WTC11 (cell line): ENCODE measurements at regions not wholly inside any gene's neighbourhood (a gene's known extent, or its start where the extent isn't known, plus 50 kb on each side); places are given as distances from the start of the nearest gene placed in this dataset.

Experiments
- ARID4B ChIP-seq: sonication (generic); formaldehyde crosslinking; IDR thresholded peaks from 2 replicates; pipeline ENCODE4 v1.8.0; 2023; ENCODE audit warnings: missing genetic modification reagents, mild to moderate bottlenecking, borderline replicate concordance
- ATF3 ChIP-seq: sonication (generic); formaldehyde crosslinking; conservative IDR thresholded peaks from 2 replicates; pipeline ENCODE4 v1.8.1; 2022; ENCODE audit warnings: mild to moderate bottlenecking, missing genetic modification reagents
- ATF6 ChIP-seq: sonication (generic); formaldehyde crosslinking; IDR thresholded peaks from 2 replicates; pipeline ENCODE4 v1.8.1; 2023; ENCODE audit warnings: mild to moderate bottlenecking, missing genetic modification reagents
- CTCF ChIP-seq: fragments of 200-600 bp; IDR thresholded peaks from 2 replicates; pipeline ENCODE4 v1.8.0; 2022; ENCODE audit warnings: antibody characterized with exemption
- GABPB1 ChIP-seq: sonication (generic); formaldehyde crosslinking; IDR thresholded peaks from 2 replicates; pipeline ENCODE4 v1.8.1; 2023; ENCODE audit warnings: mild to moderate bottlenecking, missing genetic modification reagents
- GRHL2 ChIP-seq: fragments of 250-450 bp; sonication (Bioruptor Pico); IDR thresholded peaks from 2 replicates; pipeline ENCODE4 v1.8.0; 2022; ENCODE audit warnings: mild to moderate bottlenecking, moderate library complexity; ENCODE audit not compliant: insufficient replicate concordance, severe bottlenecking
- HMGXB4 ChIP-seq: sonication (generic); formaldehyde crosslinking; IDR thresholded peaks from 2 replicates; pipeline ENCODE4 v1.8.1; 2023; ENCODE audit warnings: mild to moderate bottlenecking, moderate library complexity, missing genetic modification reagents
- NFYB ChIP-seq: sonication (generic); formaldehyde crosslinking; conservative IDR thresholded peaks from 2 replicates; pipeline ENCODE4 v1.8.0; 2022; ENCODE audit warnings: low read depth, missing genetic modification reagents
- TEAD4 ChIP-seq: sonication (generic); formaldehyde crosslinking; IDR thresholded peaks from 2 replicates; pipeline ENCODE4 v1.8.0; 2022; ENCODE audit warnings: mild to moderate bottlenecking, missing genetic modification reagents
- ZBTB43 ChIP-seq: sonication (generic); formaldehyde crosslinking; IDR thresholded peaks from 2 replicates; pipeline ENCODE4 v1.8.1; 2023; ENCODE audit warnings: mild to moderate bottlenecking, missing genetic modification reagents
- ZNF263 ChIP-seq: sonication (generic); formaldehyde crosslinking; IDR thresholded peaks from 2 replicates; pipeline ENCODE4 v1.8.1; 2022; ENCODE audit warnings: low read depth, mild to moderate bottlenecking, moderate library complexity, missing genetic modification reagents
- ZNF512 ChIP-seq: sonication (generic); formaldehyde crosslinking; IDR thresholded peaks from 2 replicates; pipeline ENCODE4 v1.8.1; 2022; ENCODE audit warnings: missing genetic modification reagents, borderline replicate concordance

GRCh38 chr10:53153831-53154230 is 381.2 kb upstream of the MBL2 start:
- no peak for TF ChIP-seq ZNF512 (CRISPR knock-in tag)
- no peak for TF ChIP-seq CTCF
- no peak for TF ChIP-seq ZBTB43 (CRISPR knock-in tag)
- no peak for TF ChIP-seq NFYB
- no peak for TF ChIP-seq ATF3
- TF ChIP-seq GABPB1 (CRISPR knock-in tag), result no peak
- no peak for TF ChIP-seq HMGXB4
- TF ChIP-seq TEAD4 (CRISPR knock-in tag), result no peak
- TF ChIP-seq ATF6, result no peak
- TF ChIP-seq ZNF263, result no peak
- no peak for TF ChIP-seq ARID4B (CRISPR knock-in tag)
- TF ChIP-seq GRHL2, result no peak
